ENCODE measurements at regions not wholly inside any gene's neighbourhood (a gene's known extent, or its start where the extent isn't known, plus 50 kb on each side); places are given as distances from the start of the nearest gene placed in this dataset.

GRCh38 chr11:116229236-116229970, 543.4 kb downstream of the BUD13 start:
- H3K4me1 Mint-ChIP-seq (ENCODE audit: low read depth): no peaks in the 10 kb centered on the region
- H3K27me3 Mint-ChIP-seq: peaks cover 8% of the 10 kb centered on the region
- no peaks in the 10 kb centered on the region for H3K36me3 Mint-ChIP-seq (ENCODE audit: low read depth)
- intact Hi-C loops (cut with micrococcal nuclease): no loop called here
- H3K27ac Mint-ChIP-seq: no peak overlapping the region
- H3K9me3 Mint-ChIP-seq: no peaks in the 10 kb centered on the region
- no peak overlapping the region for H3K4me3 Mint-ChIP-seq

GRCh38 chr11:116226731-116227130, 546.1 kb downstream of the BUD13 start:
- Mint-ChIP-seq H3K27ac (no peak overlapping the region), H3K4me3 (no peak overlapping the region), H3K27me3 (peaks cover 12% of the 10 kb centered on the region), H3K9me3 (no peaks in the 10 kb centered on the region), H3K36me3 (ENCODE audit: low read depth) (no peaks in the 10 kb centered on the region), H3K4me1 (ENCODE audit: low read depth) (no peaks in the 10 kb centered on the region)
- intact Hi-C loops (cut with micrococcal nuclease): no loop called here

DNA sequence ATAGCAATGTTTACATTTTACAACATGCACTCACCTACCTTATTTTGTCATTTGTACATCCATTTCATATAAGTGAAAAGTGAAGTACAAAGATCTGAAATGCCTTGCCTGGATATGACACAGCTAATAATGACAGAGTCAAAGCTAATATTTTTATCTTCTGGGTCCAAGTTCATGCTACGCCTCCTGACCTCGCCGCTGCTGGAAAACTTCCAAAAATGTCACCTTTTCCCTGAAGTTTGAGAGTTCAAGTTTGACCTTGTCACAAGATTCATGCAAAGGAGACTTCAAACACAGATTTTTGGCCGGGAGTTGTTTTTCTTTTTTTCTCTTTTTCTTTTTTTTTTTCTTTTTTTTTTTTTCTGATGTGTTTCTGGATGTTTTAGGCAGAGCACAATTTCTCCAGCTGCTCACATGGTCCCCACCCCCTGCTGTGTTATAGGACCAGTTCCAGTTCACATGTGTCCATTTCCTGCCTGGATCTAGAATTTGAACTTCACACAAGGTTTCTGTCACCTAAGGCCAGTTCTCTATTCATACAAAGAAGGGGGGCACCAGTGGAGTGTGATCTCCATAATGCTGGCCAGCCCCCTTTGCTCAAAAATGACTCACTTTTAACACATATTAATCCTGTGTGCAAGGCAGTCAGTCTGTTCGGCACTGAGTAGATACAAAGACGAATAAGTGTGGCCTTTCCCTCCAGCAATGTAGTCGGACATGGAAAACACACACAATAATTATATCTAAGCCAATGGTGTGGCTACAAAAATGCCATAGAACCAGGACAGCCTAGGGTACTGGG, 546.8 kb downstream of the BUD13 start:
- Mint-ChIP-seq H3K4me3 (no peak overlapping the region), H3K27ac (no peak overlapping the region), H3K27me3 (peaks cover 12% of the 10 kb centered on the region), H3K36me3 (ENCODE audit: low read depth) (no peaks in the 10 kb centered on the region), H3K9me3 (no peaks in the 10 kb centered on the region), H3K4me1 (ENCODE audit: low read depth) (no peaks in the 10 kb centered on the region)
- intact Hi-C loops (cut with micrococcal nuclease): no loop called here

- H3K36me3 Mint-ChIP-seq (ENCODE audit: low read depth): no peaks in the 10 kb centered on the region
- no peaks in the 10 kb centered on the region for H3K4me1 Mint-ChIP-seq (ENCODE audit: low read depth)
- no peak overlapping the region for H3K27ac Mint-ChIP-seq
- intact Hi-C loops (cut with micrococcal nuclease): no loop called here
- H3K9me3 Mint-ChIP-seq: no peaks in the 10 kb centered on the region
- H3K4me3 Mint-ChIP-seq: no peak overlapping the region
- peaks cover 11% of the 10 kb centered on the region for H3K27me3 Mint-ChIP-seq
Measured at GRCh38 chr11:116225236-116225635, 547.6 kb downstream of the BUD13 start.

DNA sequence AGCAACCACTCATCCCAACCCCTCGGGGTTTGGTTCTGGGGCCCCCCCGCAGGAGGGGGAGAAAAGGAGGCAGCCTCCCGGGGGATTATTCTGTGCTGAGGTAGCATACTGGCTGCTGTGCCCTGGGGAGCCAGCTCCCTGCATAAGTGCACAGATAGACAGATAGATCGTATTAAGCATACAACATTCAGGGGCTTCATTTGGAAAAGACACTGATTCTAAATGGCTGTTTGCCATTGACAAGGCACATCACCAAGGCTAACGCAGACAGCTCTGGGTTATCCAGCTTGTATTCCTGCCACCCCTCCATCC, 547.9 kb downstream of the BUD13 start:
- no peaks in the 10 kb centered on the region for H3K4me1 Mint-ChIP-seq (ENCODE audit: low read depth)
- no peak overlapping the region for H3K27ac Mint-ChIP-seq
- no peak overlapping the region for H3K4me3 Mint-ChIP-seq
- peaks cover 11% of the 10 kb centered on the region for H3K27me3 Mint-ChIP-seq
- no peaks in the 10 kb centered on the region for H3K36me3 Mint-ChIP-seq (ENCODE audit: low read depth)
- intact Hi-C loops (cut with micrococcal nuclease): loop anchor here (5.0 kb wide), 2 partner anchors 353 to 903 kb away; no protein-coding TSS in a partner anchor
- H3K9me3 Mint-ChIP-seq: no peaks in the 10 kb centered on the region

- intact Hi-C loops (cut with micrococcal nuclease): loop anchor here (5.0 kb wide), 2 partner anchors 352 to 902 kb away; no protein-coding TSS in a partner anchor
- no peaks in the 10 kb centered on the region for H3K36me3 Mint-ChIP-seq (ENCODE audit: low read depth)
- no peaks in the 10 kb centered on the region for H3K9me3 Mint-ChIP-seq
- no peaks in the 10 kb centered on the region for H3K4me1 Mint-ChIP-seq (ENCODE audit: low read depth)
- H3K27ac Mint-ChIP-seq: no peak overlapping the region
- no peak overlapping the region for H3K4me3 Mint-ChIP-seq
- peaks cover 9% of the 10 kb centered on the region for H3K27me3 Mint-ChIP-seq
Measured at GRCh38 chr11:116224154-116224888, 548.5 kb downstream of the BUD13 start.

DNA sequence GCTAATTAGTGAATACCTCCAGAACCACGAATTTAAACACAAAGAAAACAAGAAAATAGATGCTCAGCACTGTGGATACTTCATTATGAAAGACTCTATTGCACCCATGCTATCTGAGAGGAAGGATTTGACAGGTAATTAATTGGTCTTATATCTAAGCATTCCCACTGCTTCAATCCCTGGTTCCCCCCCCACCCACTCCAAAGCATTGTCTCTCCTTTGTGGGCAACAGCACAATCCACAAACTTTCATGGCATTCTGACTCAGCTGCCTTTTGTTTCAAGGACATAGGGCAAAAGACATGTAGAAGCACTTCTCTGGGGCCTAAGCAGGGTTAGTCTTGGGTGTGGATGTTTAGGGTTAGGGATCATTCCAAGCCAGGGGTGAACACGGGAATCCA, 551.4 kb downstream of the BUD13 start:
- intact Hi-C loops (cut with micrococcal nuclease): loop anchor here (5.0 kb wide), 2 partner anchors 349 to 899 kb away; no protein-coding TSS in a partner anchor
- Mint-ChIP-seq H3K4me1 (ENCODE audit: low read depth) (no peaks in the 10 kb centered on the region), H3K36me3 (ENCODE audit: low read depth) (no peaks in the 10 kb centered on the region), H3K4me3 (no peak overlapping the region), H3K27me3 (peaks cover 8% of the 10 kb centered on the region), H3K27ac (no peak overlapping the region), H3K9me3 (no peaks in the 10 kb centered on the region)

DNA sequence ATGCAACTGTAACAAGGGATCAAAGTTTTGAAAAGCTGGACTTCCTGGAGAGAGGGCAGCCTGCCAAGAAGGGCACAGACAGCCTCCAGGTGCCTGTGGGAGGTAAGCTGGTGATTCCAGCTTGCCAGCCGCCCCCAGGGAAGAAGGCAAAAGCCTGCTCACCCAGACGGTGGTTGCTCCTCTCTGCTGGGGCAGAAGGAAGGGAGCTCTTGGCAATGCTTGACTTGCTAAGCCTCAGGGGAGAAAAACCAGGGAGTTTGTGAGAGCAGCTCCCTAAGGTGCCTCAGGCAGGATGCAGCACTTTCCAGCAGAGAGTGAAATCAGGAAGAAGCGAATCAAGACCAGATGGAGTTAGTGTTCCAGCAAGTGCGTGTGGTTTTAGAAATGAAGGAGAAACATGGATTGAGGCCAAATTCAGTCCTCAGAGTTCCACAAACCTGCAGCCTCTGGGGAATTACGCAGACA, 553.6 kb downstream of the BUD13 start:
- Mint-ChIP-seq H3K4me3 (no peak overlapping the region), H3K27ac (no peak overlapping the region), H3K9me3 (no peaks in the 10 kb centered on the region), H3K4me1 (ENCODE audit: low read depth) (no peaks in the 10 kb centered on the region), H3K27me3 (peaks cover 7% of the 10 kb centered on the region), H3K36me3 (ENCODE audit: low read depth) (no peaks in the 10 kb centered on the region)
- intact Hi-C loops (cut with micrococcal nuclease): loop anchor here (5.0 kb wide), 1 partner anchor 473 kb away; no protein-coding TSS in a partner anchor

DNA sequence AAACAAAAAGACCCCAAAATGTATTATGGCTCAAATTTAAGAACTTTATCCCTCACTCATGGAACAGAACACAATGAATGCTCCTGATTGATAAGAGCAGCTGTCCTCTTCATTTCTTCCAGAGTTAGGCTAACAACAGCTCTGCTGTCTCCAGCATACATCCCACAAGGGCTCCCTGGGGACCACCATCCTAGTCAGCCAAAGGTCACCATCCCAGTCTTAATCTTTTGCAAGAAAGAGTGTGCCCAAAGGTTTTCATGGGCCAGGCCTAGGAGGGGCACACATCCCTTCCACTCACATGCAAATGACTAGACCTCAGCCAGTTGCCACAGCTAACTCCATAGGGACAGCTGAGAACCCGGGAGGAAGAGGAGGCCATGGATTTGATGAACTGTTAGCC, 555.3 kb downstream of the BUD13 start:
- Mint-ChIP-seq H3K27ac (no peak overlapping the region), H3K4me3 (no peak overlapping the region), H3K4me1 (ENCODE audit: low read depth) (no peaks in the 10 kb centered on the region), H3K36me3 (ENCODE audit: low read depth) (no peaks in the 10 kb centered on the region), H3K9me3 (no peaks in the 10 kb centered on the region), H3K27me3 (peaks cover 2% of the 10 kb centered on the region)
- intact Hi-C loops (cut with micrococcal nuclease): loop anchor here (5.0 kb wide), 1 partner anchor 475 kb away; no protein-coding TSS in a partner anchor

DNA sequence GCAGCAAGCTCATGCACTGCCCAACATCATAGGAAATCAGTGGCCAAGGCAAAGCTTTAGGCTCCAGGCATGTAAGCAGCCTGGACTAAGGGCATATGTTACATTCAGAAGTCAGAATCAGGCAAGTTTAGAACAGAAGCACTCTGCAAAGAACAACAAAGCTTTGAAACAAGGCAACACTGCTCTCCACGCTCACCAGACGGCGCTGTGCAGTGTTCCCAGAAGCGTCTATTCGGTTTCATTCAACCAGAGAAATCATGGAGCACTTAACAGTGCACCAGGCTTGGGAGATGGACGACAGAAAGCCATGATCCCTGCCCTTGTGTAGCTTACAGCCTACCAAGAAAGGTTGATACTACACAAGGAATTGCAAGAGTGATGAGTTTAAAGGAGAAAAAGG, 555.8 kb downstream of the BUD13 start:
- Mint-ChIP-seq H3K9me3 (no peaks in the 10 kb centered on the region), H3K36me3 (ENCODE audit: low read depth) (no peaks in the 10 kb centered on the region), H3K27me3 (peaks cover 2% of the 10 kb centered on the region), H3K4me1 (ENCODE audit: low read depth) (no peaks in the 10 kb centered on the region), H3K27ac (no peak overlapping the region), H3K4me3 (no peak overlapping the region)
- intact Hi-C loops (cut with micrococcal nuclease): loop anchor here (5.0 kb wide), 1 partner anchor 475 kb away; no protein-coding TSS in a partner anchor

GRCh38 chr11:116215471-116216113, 557.2 kb downstream of the BUD13 start:
- Mint-ChIP-seq H3K27ac (no peak overlapping the region), H3K27me3 (peaks cover 6% of the 10 kb centered on the region), H3K9me3 (no peaks in the 10 kb centered on the region), H3K4me3 (no peak overlapping the region), H3K36me3 (ENCODE audit: low read depth) (no peaks in the 10 kb centered on the region), H3K4me1 (ENCODE audit: low read depth) (no peaks in the 10 kb centered on the region)
- intact Hi-C loops (cut with micrococcal nuclease): loop anchor here (5.0 kb wide), 1 partner anchor 477 kb away; no protein-coding TSS in a partner anchor

DNA sequence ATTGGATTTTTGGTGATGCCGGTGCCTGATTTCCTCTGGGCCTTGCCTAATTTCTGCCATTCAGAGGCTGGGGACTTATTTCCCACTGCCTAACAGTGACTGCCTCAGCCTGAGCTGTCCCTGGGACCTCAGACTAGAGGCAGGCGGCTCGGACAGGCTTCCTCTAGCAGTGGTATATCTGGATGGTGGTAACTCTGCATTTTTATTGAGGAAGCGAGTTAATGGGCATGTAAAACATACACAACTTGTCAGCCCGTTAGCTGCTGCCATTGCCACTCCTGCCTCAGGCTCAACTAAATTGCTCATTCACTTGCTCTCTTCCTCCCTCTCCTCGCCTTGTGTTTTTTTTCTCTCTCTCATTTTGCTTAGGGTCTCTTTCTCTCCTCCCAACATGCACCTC, 561.6 kb downstream of the BUD13 start:
- Mint-ChIP-seq H3K27ac (no peak overlapping the region), H3K9me3 (no peaks in the 10 kb centered on the region), H3K36me3 (ENCODE audit: low read depth) (no peaks in the 10 kb centered on the region), H3K27me3 (peaks cover 5% of the 10 kb centered on the region), H3K4me1 (ENCODE audit: low read depth) (no peaks in the 10 kb centered on the region), H3K4me3 (no peak overlapping the region)
- intact Hi-C loops (cut with micrococcal nuclease): no loop called here

- no peaks in the 10 kb centered on the region for H3K36me3 Mint-ChIP-seq (ENCODE audit: low read depth)
- H3K4me1 Mint-ChIP-seq (ENCODE audit: low read depth): no peaks in the 10 kb centered on the region
- H3K27ac Mint-ChIP-seq: no peak overlapping the region
- intact Hi-C loops (cut with micrococcal nuclease): no loop called here
- peaks cover 5% of the 10 kb centered on the region for H3K27me3 Mint-ChIP-seq
- no peaks in the 10 kb centered on the region for H3K9me3 Mint-ChIP-seq
- no peak overlapping the region for H3K4me3 Mint-ChIP-seq
Measured at GRCh38 chr11:116210663-116211062, 562.1 kb downstream of the BUD13 start.
